GM19438 (cell line): ENCODE measurements at regions not wholly inside any gene's neighbourhood (a gene's known extent, or its start where the extent isn't known, plus 50 kb on each side); places are given as distances from the start of the nearest gene placed in this dataset.
"Not testable (repeated sequence)": the region's sequence is repeated elsewhere in the genome, so short reads cannot be mapped to it uniquely, and the experiment has no call there.

Experiments used
- ATAC-seq: cut with Tn5 transposase; IDR thresholded peaks from one replicate; pipeline ENCODE4 v1.9.1; 2021; ENCODE audit warnings: low read depth; ENCODE audit not compliant: unreplicated experiment

DNA sequence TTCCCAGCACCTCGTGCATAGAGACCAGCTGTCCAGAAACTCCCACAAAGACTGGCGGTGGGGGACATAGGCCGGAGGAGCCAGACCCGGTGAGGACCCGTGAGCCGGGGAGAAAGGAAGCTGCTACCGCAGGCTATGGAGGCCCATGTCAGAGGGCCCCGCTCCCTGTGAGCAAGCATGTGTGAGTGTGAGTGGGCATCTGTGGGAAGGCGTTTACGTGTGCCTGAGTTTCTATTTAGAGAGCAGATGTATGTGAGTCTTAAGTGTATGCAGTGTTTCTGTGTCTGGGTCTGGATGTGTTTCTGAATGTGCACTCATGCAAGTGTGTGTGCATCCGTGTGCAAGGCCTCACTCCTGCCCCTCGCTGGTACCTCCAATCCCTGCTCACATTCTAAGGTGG lies 187.8 kb upstream of the RAB6C start:
- no peak for ATAC-seq

DNA sequence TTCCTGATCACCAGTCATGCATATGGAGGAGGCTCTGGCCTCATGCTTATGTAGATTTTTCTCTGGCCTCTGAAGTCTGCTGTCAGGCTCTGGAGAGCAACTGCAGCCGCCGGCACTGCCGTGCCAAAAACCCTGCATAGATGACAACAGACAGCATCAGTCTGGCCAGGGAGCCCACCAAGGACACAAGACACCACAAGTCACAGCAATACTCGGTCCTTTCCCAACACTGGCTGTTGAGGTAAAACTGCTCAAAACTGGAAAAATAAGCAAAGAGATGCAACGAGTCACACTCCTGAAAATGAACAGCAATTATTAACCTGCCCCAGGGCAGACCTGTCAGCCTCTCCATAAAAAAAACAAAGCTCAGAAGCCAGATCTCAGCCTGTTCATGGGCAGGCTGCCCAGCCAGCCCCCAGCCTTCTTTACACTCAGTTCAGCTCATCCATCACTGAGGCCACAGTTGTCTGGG lies 186.0 kb upstream of the RAB6C start:
- no peak for ATAC-seq

DNA sequence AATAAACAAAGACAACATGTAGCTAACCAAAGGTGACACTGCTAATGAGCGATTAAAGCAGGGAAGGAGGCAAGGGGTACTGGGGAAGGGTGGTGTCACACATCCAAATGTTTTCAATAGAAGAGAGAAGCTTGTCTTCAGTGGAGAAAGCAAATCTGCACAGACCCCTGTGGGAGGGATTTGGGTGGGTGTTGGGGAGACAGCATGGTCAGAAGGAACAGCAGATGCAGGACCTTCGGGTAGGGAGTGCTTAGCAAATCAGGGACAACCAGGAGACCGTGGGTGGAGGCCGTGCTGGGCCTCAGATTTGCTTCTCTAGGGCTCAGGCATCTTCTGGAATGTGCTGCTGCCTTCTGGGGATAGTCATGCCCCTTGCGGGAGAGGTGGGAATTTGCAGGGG lies 185.3 kb upstream of the RAB6C start:
- ATAC-seq: no peak

DNA sequence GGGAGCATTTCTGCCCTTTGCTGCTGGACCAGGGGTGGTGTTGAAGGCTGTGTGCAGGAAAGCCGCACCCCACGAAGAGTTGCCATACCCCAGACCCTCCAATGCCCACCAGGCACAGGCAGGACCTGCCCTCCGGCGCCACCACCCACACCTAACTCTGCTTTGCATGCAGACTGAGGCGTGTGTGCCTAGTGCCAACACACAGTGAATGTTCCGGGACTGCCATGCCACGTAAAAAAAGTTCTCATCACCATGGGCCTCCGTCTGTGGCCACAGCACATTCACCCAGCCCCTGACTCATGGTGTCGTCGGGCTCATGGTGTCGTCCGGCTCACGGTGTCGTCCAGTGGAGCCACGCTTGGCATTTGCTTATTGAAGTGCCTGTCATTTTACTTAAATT lies 184.9 kb upstream of the RAB6C start:
- no peak for ATAC-seq

DNA sequence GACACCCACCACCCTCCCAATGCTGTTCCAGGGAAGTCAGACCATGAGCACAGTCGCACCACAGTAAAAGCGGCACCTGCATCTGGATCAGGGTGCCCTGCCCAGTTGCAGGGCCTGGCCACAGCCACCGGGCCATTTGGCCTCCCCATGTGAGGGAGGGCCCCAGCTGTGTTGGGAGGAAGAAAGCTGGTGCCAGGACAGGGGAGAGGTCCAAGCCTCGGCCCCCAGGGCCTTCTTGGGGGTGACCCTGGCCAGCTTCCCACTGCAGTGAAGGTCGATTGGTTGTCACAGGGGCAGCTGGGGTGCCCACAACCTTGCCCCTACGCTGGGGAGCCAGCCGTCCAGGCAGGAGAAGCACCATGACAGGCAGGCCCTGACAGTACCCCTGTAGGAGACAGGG lies 183.2 kb upstream of the RAB6C start:
- no peak for ATAC-seq

DNA sequence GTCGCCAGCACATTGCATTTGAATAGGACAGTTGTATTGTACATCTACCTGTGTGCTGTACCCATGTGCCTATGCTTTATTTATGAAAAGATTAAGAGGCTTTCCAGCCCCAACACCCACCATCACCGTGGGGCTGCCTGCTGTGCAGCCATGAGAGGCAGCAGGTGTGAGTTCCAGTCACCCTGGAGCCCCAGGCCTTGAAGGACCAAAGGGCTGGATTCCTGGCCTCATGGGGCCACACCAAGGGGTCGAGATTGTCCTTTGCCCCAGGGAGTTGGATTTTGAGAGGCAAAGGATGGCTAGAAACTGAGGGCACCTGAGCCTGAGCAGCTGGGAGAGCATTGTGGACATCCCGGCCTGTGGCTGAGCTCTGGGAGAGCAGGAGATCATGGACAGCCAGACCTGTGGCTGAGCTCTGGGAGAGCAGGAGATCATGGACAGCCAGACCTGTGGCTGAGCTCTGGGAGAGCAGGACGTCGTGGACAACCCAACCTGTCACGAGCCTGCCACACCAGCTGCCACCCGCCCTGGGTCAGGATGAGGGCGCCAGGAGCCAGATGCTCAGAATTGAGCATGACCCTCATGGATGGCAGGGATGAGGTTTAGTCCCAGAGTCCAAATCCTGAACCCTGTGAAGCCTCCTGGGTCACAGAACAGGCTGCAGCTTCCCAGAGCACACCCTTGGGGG lies 182.5 kb upstream of the RAB6C start:
- no peak for ATAC-seq

DNA sequence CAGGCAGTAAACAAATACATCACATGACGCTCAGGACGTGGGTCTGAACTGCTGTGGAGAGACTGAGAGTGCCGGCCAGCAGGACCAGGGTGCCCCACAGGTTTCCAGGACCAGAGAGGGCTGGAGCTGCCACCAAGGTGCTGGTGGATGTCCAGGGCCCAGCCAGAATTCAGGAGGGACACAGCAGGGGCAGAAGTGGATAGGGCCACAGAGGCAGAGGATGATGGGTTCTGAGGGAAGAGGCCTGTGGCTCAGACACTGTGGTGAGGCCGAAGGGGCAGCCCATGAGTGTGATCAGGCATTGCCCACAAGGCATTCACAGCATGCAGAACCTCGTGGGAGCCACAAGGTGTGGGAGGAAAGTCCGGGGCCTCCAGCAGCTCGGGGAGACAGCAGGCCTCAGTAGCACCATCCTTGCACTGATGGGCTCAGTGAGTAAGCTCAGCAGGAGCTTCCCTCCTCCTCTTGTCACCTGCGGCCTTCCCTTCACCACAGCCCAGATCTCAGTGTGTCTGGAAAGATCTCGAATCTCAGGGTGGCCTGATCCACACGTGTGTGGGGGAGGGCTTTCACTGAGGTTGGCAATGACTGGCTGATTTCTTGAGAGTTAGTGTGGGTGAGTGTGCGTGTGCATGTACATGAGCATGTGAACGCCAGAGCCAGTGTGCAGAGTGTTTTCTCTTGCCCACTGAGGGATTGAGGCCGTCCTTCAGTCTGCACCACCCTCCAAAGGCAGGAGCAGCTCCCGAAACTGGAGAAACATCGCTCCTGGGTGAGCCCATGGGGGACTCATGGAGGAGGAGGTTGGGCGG lies 181.8 kb upstream of the RAB6C start:
- no peak for ATAC-seq

DNA sequence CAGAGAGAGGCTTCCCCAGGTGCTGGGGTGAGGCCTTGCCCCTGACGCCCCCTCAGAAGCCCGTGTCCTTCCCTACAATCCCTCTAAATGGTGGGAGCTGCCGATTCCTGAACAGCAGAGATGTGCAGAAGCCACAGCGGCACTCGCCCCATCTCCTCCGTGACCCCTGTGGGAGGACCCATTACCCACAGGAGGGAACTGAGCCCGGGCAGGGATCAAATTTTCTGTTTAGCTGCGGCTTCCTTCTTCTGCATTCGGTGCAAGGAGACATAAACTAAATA lies 181.2 kb upstream of the RAB6C start:
- ATAC-seq: no peak

DNA sequence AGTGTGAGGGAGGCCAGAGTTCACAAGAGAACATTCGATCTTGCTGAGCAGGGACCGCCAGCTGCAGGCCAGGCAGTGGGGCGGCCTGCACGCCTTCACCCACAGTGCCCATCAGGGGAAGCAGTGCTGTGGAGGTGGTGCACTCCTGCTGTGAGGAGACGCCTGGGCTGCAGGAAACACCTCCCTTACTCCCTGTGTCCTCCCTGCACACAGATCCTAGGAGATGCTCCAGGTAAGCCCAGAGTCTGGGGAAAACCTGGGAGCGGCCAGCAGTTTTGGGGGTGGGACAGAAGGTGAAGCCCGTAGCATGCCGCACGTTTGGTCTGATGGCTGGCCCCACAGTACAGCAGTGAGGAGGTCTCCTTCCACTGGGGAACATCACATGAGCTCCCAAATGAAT lies 180.8 kb upstream of the RAB6C start:
- no peak for ATAC-seq

DNA sequence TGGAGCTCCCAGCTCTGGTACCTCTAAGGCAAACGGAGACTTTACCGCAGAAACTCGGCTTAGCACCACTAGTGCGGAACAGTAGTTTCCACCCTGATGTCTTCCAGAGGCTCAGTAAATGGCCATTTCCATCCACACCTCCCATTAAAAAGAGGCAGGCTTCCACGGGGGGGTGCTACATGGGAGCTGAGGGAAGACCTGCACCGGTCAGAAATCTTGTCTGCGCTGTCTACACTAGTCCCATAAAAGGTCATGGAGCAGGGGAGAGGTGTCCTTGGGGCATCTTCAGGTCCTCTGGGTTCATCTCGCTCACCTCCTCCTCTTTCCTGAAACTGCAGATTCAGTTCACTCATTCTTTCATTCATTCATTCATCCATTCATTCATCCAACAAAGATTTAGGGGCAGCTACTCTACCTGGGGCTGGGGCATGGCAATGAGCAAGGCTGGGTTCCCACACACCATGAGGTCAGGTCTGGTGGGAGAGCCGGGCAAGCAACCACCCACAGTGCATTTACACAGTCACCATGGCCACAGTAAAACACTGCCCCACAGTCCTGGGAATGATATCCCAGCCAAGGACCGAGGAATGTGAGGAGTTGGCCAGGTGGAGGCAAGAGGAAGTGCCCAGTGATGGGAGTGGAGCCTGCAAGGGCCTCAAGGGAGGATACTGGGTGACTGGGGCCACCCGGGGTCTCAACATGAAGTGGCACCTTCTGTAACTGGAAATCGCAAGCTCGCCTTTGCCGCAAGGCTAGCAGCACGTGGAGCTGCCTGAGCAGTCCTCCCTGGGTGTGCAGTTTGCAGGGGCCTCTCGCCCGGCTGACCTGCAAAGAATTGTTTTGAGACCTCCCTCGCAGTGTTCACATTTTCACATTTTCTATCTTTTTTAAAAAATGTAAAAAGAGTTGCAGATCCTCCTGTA lies 180.2 kb upstream of the RAB6C start:
- ATAC-seq: no peak

DNA sequence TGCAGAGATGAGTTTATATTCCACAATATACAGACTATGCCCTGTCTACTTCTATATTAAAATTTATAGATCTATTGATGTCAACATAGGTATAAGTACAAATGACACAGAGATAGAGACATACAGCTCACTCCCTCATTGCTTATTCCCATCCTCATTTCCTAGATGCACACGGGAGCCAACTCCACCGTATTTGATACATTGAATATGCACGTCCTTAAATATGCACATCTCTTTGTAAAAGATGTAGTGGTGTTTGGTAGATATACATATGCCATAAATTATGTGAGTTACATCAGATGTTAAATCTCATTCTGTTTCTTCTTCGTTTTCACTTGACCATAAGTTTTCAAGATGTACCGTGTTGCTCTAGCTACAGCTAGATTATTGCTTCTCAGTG lies 179.2 kb upstream of the RAB6C start:
- ATAC-seq: no peak

DNA sequence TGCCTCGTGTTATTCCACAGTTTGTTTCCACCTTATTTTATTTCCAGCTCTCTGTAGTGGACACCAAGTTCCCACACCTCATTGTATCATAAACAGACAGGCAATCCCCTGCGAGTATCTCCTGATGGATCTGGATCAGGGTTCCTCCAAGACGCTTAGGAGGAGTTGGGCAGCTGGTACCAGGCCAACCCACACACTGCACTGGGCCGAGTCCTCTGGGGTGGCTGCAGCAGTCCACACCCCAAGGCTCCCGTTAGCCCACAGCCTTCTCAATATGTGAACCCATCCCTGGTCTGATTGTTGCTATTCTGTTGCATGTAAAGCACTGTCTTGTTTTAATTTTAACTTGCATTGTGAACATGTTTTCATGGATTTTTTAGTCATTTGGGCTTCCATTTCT lies 178.8 kb upstream of the RAB6C start:
- no peak for ATAC-seq

DNA sequence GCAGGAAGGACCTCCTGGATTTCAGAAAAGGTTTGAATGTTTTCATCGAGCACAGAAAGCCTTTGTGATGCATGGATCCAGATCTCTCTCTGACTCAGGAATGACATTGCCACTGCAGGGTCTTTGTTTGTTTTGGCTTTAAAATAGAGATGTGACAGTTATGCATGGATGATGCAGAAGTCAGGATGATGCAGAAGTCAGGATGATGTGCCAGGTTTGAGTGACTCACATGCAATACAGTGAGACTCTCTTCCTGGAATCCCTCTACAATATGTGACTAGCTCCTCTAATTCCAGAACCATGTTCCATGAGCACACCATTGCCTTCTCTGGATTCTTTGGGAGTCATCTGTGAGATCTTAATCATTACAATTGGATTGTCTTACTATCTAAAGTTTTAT lies 177.9 kb upstream of the RAB6C start:
- ATAC-seq: no peak

DNA sequence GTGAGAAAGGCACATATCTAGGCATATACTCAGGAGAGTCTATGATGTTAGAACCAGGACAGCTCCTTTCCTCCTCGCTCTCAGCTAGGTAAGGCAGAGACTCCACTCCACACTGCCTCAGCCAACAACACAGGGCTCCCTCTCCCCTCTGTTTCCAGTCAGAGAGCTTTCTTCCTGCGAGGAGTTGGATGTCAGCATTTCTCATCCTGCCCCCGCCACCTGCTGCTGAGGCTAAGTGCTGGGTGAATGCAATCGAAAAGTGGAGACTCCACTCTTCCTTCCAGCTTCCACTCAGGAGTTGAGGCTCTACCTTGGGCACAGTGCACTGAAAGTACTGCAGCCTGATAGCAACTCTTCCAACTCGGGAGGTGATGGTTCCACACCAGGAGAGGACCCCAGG lies 177.2 kb upstream of the RAB6C start:
- ATAC-seq: no peak

DNA sequence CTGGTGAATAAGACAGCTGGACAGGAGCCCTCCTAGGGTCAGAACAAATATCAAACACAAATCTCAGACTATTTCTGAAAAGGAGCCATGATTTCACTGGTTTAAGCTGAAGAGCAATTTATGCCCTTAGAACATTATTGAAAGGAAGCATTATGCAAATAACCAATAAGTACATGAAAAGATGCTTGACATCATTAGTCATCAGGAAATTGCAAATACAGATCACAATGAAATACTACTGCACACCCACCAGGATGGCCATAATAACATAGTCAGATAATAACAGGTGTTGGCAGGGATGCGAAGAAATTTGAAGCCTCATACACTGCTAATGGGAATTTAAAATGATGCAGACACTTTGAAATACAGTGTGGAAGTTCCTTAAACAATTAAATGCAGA lies 176.4 kb upstream of the RAB6C start:
- no peak for ATAC-seq

DNA sequence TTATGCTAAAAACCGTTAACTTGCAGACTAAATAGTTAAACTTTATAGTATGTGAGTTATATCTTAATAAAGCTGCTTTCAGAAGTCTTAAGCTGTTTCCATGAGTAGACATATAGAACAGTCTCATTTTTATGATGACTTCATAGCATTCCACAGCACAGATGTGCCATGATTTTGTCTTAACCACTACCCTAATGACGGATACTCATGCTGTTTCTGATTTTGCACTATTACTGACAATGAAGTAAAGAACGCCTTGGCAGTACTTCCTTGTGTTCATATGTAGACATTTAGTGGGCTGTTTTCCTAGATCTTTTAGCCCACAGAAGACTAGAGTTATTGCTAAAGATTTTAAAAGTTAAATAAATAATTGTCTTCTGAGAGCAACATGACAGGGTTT lies 175.6 kb upstream of the RAB6C start:
- ATAC-seq: no peak

DNA sequence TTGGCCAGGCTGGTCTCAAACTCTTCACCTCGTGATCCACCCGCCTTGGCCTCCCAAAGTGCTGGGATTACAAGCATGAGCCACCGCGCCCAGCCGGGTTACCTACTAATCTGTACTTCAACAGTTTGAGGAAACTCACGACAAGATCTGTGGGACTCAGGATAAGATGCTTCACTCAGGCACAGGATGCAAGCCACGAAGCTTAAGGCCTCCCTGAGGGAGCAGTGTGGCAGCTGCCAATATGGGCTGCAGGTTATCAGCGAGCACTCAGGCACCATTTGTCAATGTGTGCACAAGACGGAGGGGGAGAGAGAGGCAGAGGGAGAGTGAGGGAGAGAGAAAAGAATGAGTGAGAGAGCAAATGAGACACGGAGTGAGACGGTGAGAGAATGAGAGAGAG lies 173.6 kb upstream of the RAB6C start:
- no peak for ATAC-seq

DNA sequence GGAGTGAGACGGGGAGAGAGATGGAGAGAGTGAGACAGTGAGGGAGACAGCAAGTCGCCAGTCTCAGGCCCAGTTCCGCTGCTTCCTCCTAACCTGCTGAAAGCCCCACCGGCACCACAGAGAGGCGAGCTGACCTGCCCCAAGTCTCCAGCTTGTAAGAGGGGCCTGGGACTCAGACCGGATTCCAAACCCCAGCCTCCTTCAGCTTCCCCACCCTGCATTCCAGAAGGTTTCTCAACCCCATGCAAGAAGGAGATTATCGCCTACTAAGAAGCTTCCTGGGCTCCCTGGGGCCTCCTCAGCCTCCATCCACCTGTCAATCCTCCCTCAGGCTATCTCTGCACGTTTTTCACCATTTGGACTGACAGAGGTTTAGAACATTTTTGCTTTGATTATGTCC lies 173.1 kb upstream of the RAB6C start:
- no peak for ATAC-seq

DNA sequence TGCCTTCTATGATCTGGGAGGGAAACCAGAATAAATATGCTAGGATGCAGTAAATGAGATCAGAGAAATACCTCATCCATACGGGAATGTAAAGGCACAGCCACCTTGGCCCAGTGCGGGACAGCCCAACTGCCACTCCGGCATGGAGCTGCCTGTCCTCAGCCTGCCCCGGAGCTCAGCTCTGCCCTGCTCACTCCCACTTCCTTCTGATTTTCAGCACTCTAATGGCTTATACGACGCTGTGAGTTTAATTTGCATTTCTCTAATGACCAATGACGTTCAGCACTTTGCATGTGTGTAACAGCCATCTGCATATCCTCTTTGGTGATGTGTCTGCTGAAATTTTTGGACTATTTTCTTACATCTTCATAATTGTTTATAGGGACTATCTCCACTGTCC lies 172.5 kb upstream of the RAB6C start:
- ATAC-seq: no peak

DNA sequence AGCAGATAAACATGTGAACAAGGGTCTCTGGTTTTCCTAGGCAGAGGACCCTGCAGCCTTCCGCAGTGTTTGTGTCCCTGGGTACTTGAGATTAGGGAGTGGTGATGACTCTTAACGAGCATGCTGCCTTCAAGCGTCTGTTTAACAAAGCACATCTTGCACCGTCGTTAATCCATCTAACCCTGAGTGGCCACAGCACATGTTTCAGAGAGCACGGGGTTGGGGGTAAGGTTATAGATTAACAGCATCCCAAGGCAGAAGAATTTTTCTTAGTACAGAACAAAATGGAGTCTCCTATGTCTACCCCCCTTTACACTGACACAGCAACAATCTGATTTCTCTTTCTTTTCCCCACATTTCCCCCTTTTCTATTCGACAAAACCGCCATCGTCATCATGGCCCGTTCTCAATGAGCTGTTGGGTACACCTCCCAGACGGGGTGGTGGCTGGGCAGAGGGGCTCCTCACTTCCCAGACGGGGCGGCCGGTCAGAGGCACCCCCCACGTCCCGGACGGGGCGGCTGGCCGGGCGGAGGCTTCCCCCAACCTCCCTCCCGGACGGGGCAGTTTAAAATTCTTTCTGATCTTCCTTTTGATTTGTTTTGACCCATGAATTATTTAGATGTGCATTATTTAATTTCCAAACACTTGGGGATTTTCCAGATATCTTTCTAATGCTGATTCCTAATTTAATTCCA lies 171.7 kb upstream of the RAB6C start:
- not testable (repeated sequence) for ATAC-seq

DNA sequence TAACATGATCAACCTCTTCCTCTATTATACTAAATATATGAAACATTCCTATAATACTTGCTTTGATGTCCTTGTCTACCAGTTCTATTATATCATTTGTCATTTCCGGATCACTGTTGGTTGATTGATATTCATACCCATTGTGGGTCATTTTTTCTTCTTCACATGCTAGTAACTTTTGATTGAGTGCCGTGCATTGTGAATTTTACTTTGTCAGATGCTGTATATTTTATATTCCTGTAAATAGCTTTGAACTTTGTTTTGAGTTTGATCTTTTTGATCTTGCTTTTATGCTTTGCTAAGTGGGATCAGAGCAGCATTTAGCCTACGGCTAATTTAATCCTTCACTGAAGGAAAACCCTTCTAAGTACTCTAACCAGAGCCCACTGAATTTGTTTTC lies 168.9 kb upstream of the RAB6C start:
- ATAC-seq: no peak
